Hematopoietic multipotent progenitor cell treated with erythropoietin and hydrocortisone succinate and interleukin-3 and kit ligand, for 6 days (in vitro differentiated cells): ENCODE measurements at regions not wholly inside any gene's neighbourhood (a gene's known extent, or its start where the extent isn't known, plus 50 kb on each side); places are given as distances from the start of the nearest gene placed in this dataset.
A peak's percentile ranks its signal among the peaks of the same experiment; 100 is the strongest.

Experiments used
- DNase-seq: peaks from one replicate; pipeline ENCODE4 v3.0.0-alpha.2; 2015

GRCh38 chr14:76974365-76974764, 54.1 kb downstream of the IRF2BPL start:
- DNase-seq, result no peak

- DNase-seq, result no peak
Measured at GRCh38 chr14:76971549-76971948, 57.0 kb downstream of the IRF2BPL start.

GRCh38 chr14:76968621-76969063, 59.9 kb downstream of the IRF2BPL start:
- no peak for DNase-seq

- no peak for DNase-seq
Measured at GRCh38 chr14:76967788-76968187, 60.7 kb downstream of the IRF2BPL start.

- no peak for DNase-seq
Measured at GRCh38 chr14:76965232-76965631, 63.3 kb downstream of the IRF2BPL start.

GRCh38 chr14:76964695-76965094, 63.8 kb downstream of the IRF2BPL start:
- DNase-seq, result no peak

GRCh38 chr14:76963372-76963771, 65.1 kb downstream of the IRF2BPL start:
- DNase-seq, result no peak

- DNase-seq, result no peak
Measured at GRCh38 chr14:76962303-76962660, 66.2 kb downstream of the IRF2BPL start.

GRCh38 chr14:76961631-76962302, 66.7 kb downstream of the IRF2BPL start:
- DNase-seq, result peak; percentile 89

- DNase-seq, result no peak
Measured at GRCh38 chr14:76958980-76959710, 69.4 kb downstream of the IRF2BPL start.

- DNase-seq, result no peak
Measured at GRCh38 chr14:76958020-76958979, 70.2 kb downstream of the IRF2BPL start.

- no peak for DNase-seq
Measured at GRCh38 chr14:76957224-76957891, 71.2 kb downstream of the IRF2BPL start.

GRCh38 chr14:76956316-76957090, 72.0 kb downstream of the IRF2BPL start:
- peak; percentile 97 for DNase-seq

- peak; percentile 59 for DNase-seq
Measured at GRCh38 chr14:76955575-76956315, 72.8 kb downstream of the IRF2BPL start.

- DNase-seq, result no peak
Measured at GRCh38 chr14:76954394-76955190, 73.9 kb downstream of the IRF2BPL start.

GRCh38 chr14:76953311-76953945, 75.1 kb downstream of the IRF2BPL start:
- peak; percentile 65 for DNase-seq

GRCh38 chr14:76951166-76951565, 77.3 kb downstream of the IRF2BPL start:
- DNase-seq, result no peak

GRCh38 chr14:76950055-76951020, 78.2 kb downstream of the IRF2BPL start:
- DNase-seq, result no peak

GRCh38 chr14:76948976-76949375, 79.5 kb downstream of the IRF2BPL start:
- DNase-seq, result no peak
